ENCODE measurements at regions not wholly inside any gene's neighbourhood (a gene's known extent, or its start where the extent isn't known, plus 50 kb on each side); places are given as distances from the start of the nearest gene placed in this dataset.

- no CpG with 5 or more reads among the region's 2 CpGs for WGBS (ENCODE audit: extremely low coverage, insufficient coverage, low lambda C conversion rate)
- H2BK120ac ChIP-seq (ENCODE audit: low read depth, low read length), result no peak overlapping the region
Observed at GRCh38 chr7:114765331-114766040, 156.4 kb upstream of the MDFIC start.

GRCh38 chr7:114766041-114766356, 155.9 kb upstream of the MDFIC start:
- Histone ChIP-seq H2BK120ac (ENCODE audit: low read depth, low read length) (no peak overlapping the region), H3K4ac (ENCODE audit: low read depth, low read length) (no peak overlapping the region), H3K23ac (ENCODE audit: low read length) (no peak overlapping the region), H3K4me3 (ENCODE audit: low read length) (no peak overlapping the region), H3K27me3 (ENCODE audit: insufficient read depth, low read length, poor library complexity) (no peaks in the 10 kb centered on the region), H2BK5ac (ENCODE audit: low read length) (no peak overlapping the region), H2BK15ac (replicated peaks; ENCODE audit: low read depth) (no peak overlapping the region), H3K9ac (ENCODE audit: low read length) (no peak overlapping the region), H3K79me2 (ENCODE audit: control insufficient read depth, insufficient read depth, low read length) (no peaks in the 10 kb centered on the region), H3K36me3 (ENCODE audit: control insufficient read depth, insufficient read depth, low read length) (no peaks in the 10 kb centered on the region), H3K27ac (ENCODE audit: low read depth, low read length) (no peak overlapping the region), H4K5ac (ENCODE audit: low read length) (no peak overlapping the region), H3K4me2 (ENCODE audit: low read length) (no peak overlapping the region), H3K18ac (ENCODE audit: low read length) (no peak overlapping the region), H3K4me1 (ENCODE audit: control insufficient read depth, low read depth, low read length) (no peaks in the 10 kb centered on the region), H2AK5ac (ENCODE audit: low read length) (no peak overlapping the region), H3K56ac (ENCODE audit: low read length) (no peak overlapping the region), H4K8ac (ENCODE audit: low read depth, low read length) (no peak overlapping the region), H3K79me1 (ENCODE audit: low read length) (no peaks in the 10 kb centered on the region)
- no CpG with 5 or more reads among the region's 5 CpGs for WGBS (ENCODE audit: extremely low coverage, insufficient coverage, low lambda C conversion rate)
- DNase-seq, result no peak

More at GRCh38 chr7:114765331-114766040, 156.4 kb upstream of the MDFIC start:
- Histone ChIP-seq H3K56ac (ENCODE audit: low read length) (no peak overlapping the region), H3K9ac (ENCODE audit: low read length) (no peak overlapping the region), H3K4ac (ENCODE audit: low read depth, low read length) (no peak overlapping the region), H3K79me1 (ENCODE audit: low read length) (no peaks in the 10 kb centered on the region), H2BK15ac (replicated peaks; ENCODE audit: low read depth) (no peak overlapping the region), H3K36me3 (ENCODE audit: control insufficient read depth, insufficient read depth, low read length) (no peaks in the 10 kb centered on the region), H4K5ac (ENCODE audit: low read length) (no peak overlapping the region), H2BK5ac (ENCODE audit: low read length) (no peak overlapping the region), H3K79me2 (ENCODE audit: control insufficient read depth, insufficient read depth, low read length) (no peaks in the 10 kb centered on the region), H3K4me1 (ENCODE audit: control insufficient read depth, low read depth, low read length) (no peaks in the 10 kb centered on the region), H4K8ac (ENCODE audit: low read depth, low read length) (no peak overlapping the region), H3K27ac (ENCODE audit: low read depth, low read length) (no peak overlapping the region), H3K18ac (ENCODE audit: low read length) (no peak overlapping the region), H3K4me2 (ENCODE audit: low read length) (no peak overlapping the region), H3K4me3 (ENCODE audit: low read length) (no peak overlapping the region), H3K27me3 (ENCODE audit: insufficient read depth, low read length, poor library complexity) (no peaks in the 10 kb centered on the region), H2AK5ac (ENCODE audit: low read length) (no peak overlapping the region), H3K23ac (ENCODE audit: low read length) (no peak overlapping the region)
- no peak for DNase-seq

- no peak overlapping the region for H4K5ac ChIP-seq (ENCODE audit: low read length)
- H3K27ac ChIP-seq (ENCODE audit: low read depth, low read length), result no peak overlapping the region
- no peak overlapping the region for H2BK15ac ChIP-seq (replicated peaks; ENCODE audit: low read depth)
- H3K79me2 ChIP-seq (ENCODE audit: control insufficient read depth, insufficient read depth, low read length), result no peaks in the 10 kb centered on the region
- no peaks in the 10 kb centered on the region for H3K27me3 ChIP-seq (ENCODE audit: insufficient read depth, low read length, poor library complexity)
- H3K56ac ChIP-seq (ENCODE audit: low read length), result no peak overlapping the region
- H3K4me1 ChIP-seq (ENCODE audit: control insufficient read depth, low read depth, low read length), result no peaks in the 10 kb centered on the region
- H3K36me3 ChIP-seq (ENCODE audit: control insufficient read depth, insufficient read depth, low read length), result no peaks in the 10 kb centered on the region
- no peak for DNase-seq
- no CpG with 5 or more reads among the region's 1 CpG for WGBS (ENCODE audit: extremely low coverage, insufficient coverage, low lambda C conversion rate)
- no peak overlapping the region for H3K4me2 ChIP-seq (ENCODE audit: low read length)
- no peak overlapping the region for H2AK5ac ChIP-seq (ENCODE audit: low read length)
- no peak overlapping the region for H2BK5ac ChIP-seq (ENCODE audit: low read length)
- no peak overlapping the region for H4K8ac ChIP-seq (ENCODE audit: low read depth, low read length)
- no peak overlapping the region for H3K4me3 ChIP-seq (ENCODE audit: low read length)
- no peak overlapping the region for H3K23ac ChIP-seq (ENCODE audit: low read length)
- H3K9ac ChIP-seq (ENCODE audit: low read length), result no peak overlapping the region
- no peak overlapping the region for H3K4ac ChIP-seq (ENCODE audit: low read depth, low read length)
- H3K18ac ChIP-seq (ENCODE audit: low read length), result no peak overlapping the region
- no peaks in the 10 kb centered on the region for H3K79me1 ChIP-seq (ENCODE audit: low read length)
- no peak overlapping the region for H2BK120ac ChIP-seq (ENCODE audit: low read depth, low read length)
Observed at GRCh38 chr7:114777288-114777687, 144.6 kb upstream of the MDFIC start.

DNA sequence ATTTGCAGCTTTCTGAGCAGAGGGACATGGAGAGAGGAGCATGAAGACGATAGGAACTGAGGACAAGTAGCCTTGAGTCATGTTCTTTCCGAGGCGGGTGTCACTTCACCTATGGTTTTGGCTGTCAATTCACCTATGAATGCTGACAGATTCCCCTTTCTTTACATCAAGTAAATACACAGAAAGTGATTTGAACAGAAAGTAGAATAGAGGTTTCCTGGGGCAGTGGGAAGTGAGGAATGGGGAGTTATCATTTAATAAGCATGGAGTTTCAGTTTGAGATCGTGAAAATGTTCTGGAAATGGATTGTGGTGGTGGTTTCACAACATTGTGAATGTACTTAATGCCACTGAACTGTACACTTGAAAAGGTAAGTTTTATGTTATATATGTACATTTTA, 138.4 kb upstream of the MDFIC start:
- Histone ChIP-seq H2BK15ac (replicated peaks; ENCODE audit: low read depth) (no peak overlapping the region), H2BK120ac (ENCODE audit: low read depth, low read length) (no peak overlapping the region), H3K4ac (ENCODE audit: low read depth, low read length) (no peak overlapping the region), H3K23ac (ENCODE audit: low read length) (no peak overlapping the region), H3K36me3 (ENCODE audit: control insufficient read depth, insufficient read depth, low read length) (no peaks in the 10 kb centered on the region), H3K4me2 (ENCODE audit: low read length) (no peak overlapping the region), H3K79me1 (ENCODE audit: low read length) (no peaks in the 10 kb centered on the region), H3K18ac (ENCODE audit: low read length) (no peak overlapping the region), H4K5ac (ENCODE audit: low read length) (no peak overlapping the region), H3K79me2 (ENCODE audit: control insufficient read depth, insufficient read depth, low read length) (no peaks in the 10 kb centered on the region), H4K8ac (ENCODE audit: low read depth, low read length) (no peak overlapping the region), H3K4me3 (ENCODE audit: low read length) (no peak overlapping the region), H3K27me3 (ENCODE audit: insufficient read depth, low read length, poor library complexity) (no peaks in the 10 kb centered on the region), H3K4me1 (ENCODE audit: control insufficient read depth, low read depth, low read length) (no peaks in the 10 kb centered on the region), H3K9ac (ENCODE audit: low read length) (no peak overlapping the region), H3K56ac (ENCODE audit: low read length) (no peak overlapping the region), H2AK5ac (ENCODE audit: low read length) (no peak overlapping the region), H3K27ac (ENCODE audit: low read depth, low read length) (no peak overlapping the region), H2BK5ac (ENCODE audit: low read length) (no peak overlapping the region)
- DNase-seq, result no peak
- WGBS (ENCODE audit: extremely low coverage, insufficient coverage, low lambda C conversion rate), result no CpG with 5 or more reads among the region's 4 CpGs

DNA sequence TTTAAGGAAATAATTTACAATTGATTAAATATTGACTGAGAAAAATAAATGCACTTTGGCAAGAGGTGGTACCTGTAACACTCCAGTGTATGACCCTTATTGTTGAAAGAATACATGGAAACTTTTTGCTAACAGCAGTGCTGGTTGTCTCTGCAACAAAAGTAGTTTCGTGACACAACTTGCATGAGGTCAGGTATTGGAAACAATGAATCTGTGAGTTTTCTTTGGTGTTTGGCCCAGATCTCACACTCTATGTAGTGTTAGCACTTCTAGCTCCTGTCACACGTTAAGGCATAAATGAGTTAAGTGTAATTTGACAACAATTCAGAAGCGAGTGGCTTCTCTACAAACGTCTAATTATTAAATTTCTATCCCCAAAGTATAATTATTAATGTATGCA, 137.7 kb upstream of the MDFIC start:
- no peak overlapping the region for H4K8ac ChIP-seq (ENCODE audit: low read depth, low read length)
- H2AK5ac ChIP-seq (ENCODE audit: low read length), result no peak overlapping the region
- H3K27ac ChIP-seq (ENCODE audit: low read depth, low read length), result no peak overlapping the region
- no CpG with 5 or more reads among the region's 4 CpGs for WGBS (ENCODE audit: extremely low coverage, insufficient coverage, low lambda C conversion rate)
- no peaks in the 10 kb centered on the region for H3K79me2 ChIP-seq (ENCODE audit: control insufficient read depth, insufficient read depth, low read length)
- H2BK120ac ChIP-seq (ENCODE audit: low read depth, low read length), result no peak overlapping the region
- no peaks in the 10 kb centered on the region for H3K36me3 ChIP-seq (ENCODE audit: control insufficient read depth, insufficient read depth, low read length)
- no peak overlapping the region for H2BK15ac ChIP-seq (replicated peaks; ENCODE audit: low read depth)
- H3K27me3 ChIP-seq (ENCODE audit: insufficient read depth, low read length, poor library complexity), result no peaks in the 10 kb centered on the region
- no peak overlapping the region for H2BK5ac ChIP-seq (ENCODE audit: low read length)
- no peaks in the 10 kb centered on the region for H3K4me1 ChIP-seq (ENCODE audit: control insufficient read depth, low read depth, low read length)
- no peak overlapping the region for H3K4me2 ChIP-seq (ENCODE audit: low read length)
- no peak overlapping the region for H3K4me3 ChIP-seq (ENCODE audit: low read length)
- no peak overlapping the region for H3K9ac ChIP-seq (ENCODE audit: low read length)
- DNase-seq, result no peak
- no peaks in the 10 kb centered on the region for H3K79me1 ChIP-seq (ENCODE audit: low read length)
- no peak overlapping the region for H3K4ac ChIP-seq (ENCODE audit: low read depth, low read length)
- H3K56ac ChIP-seq (ENCODE audit: low read length), result no peak overlapping the region
- H4K5ac ChIP-seq (ENCODE audit: low read length), result no peak overlapping the region
- no peak overlapping the region for H3K18ac ChIP-seq (ENCODE audit: low read length)
- no peak overlapping the region for H3K23ac ChIP-seq (ENCODE audit: low read length)

GRCh38 chr7:114784746-114785145, 137.1 kb upstream of the MDFIC start:
- Histone ChIP-seq H2BK15ac (replicated peaks; ENCODE audit: low read depth) (no peak overlapping the region), H2AK5ac (ENCODE audit: low read length) (no peak overlapping the region), H3K23ac (ENCODE audit: low read length) (no peak overlapping the region), H3K79me1 (ENCODE audit: low read length) (no peaks in the 10 kb centered on the region), H4K5ac (ENCODE audit: low read length) (no peak overlapping the region), H3K4ac (ENCODE audit: low read depth, low read length) (no peak overlapping the region), H3K4me1 (ENCODE audit: control insufficient read depth, low read depth, low read length) (no peaks in the 10 kb centered on the region), H2BK5ac (ENCODE audit: low read length) (no peak overlapping the region), H3K79me2 (ENCODE audit: control insufficient read depth, insufficient read depth, low read length) (no peaks in the 10 kb centered on the region), H3K36me3 (ENCODE audit: control insufficient read depth, insufficient read depth, low read length) (no peaks in the 10 kb centered on the region), H3K27me3 (ENCODE audit: insufficient read depth, low read length, poor library complexity) (no peaks in the 10 kb centered on the region), H3K4me2 (ENCODE audit: low read length) (no peak overlapping the region), H2BK120ac (ENCODE audit: low read depth, low read length) (no peak overlapping the region), H3K9ac (ENCODE audit: low read length) (no peak overlapping the region), H3K56ac (ENCODE audit: low read length) (no peak overlapping the region), H3K18ac (ENCODE audit: low read length) (no peak overlapping the region), H4K8ac (ENCODE audit: low read depth, low read length) (no peak overlapping the region), H3K27ac (ENCODE audit: low read depth, low read length) (no peak overlapping the region), H3K4me3 (ENCODE audit: low read length) (no peak overlapping the region)
- WGBS (ENCODE audit: extremely low coverage, insufficient coverage, low lambda C conversion rate), result no CpG with 5 or more reads among the region's 1 CpG
- DNase-seq, result no peak
